Ammon's horn (tissue), 1 donor: ENCODE measurements at regions not wholly inside any gene's neighbourhood (a gene's known extent, or its start where the extent isn't known, plus 50 kb on each side); places are given as distances from the start of the nearest gene placed in this dataset.
"Not testable (repeated sequence)": the region's sequence is repeated elsewhere in the genome, so short reads cannot be mapped to it uniquely, and the experiment has no call there.

Experiments used
- DNase-seq: peaks from one replicate; pipeline ENCODE4 v3.0.0-alpha.2; 2016; ENCODE audit warnings: low spot score

- DNase-seq = no peak
These were observed 414.0 kb upstream of the ZNF717 start for GRCh38 chr3:76199382-76199781.

DNA sequence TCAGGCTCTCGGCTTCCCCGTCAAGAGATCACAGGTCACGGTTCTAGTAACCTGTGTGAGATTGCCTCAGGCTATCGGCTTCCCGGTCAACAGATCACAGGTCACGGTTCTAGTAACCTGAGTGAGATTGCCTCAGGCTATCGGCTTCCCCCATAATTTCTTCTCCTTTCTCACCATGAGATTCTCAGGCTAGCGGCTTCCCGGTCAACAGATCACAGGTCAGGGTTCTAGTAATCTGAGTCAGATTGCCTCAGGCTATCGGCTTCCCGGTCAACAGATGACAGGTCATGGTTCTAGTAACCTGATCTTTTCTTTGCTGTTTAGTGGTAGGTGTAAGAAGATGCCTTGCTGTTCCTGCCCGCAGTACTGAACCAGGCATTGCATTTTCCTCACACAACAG, 418.2 kb upstream of the ZNF717 start:
- no peak for DNase-seq

DNA sequence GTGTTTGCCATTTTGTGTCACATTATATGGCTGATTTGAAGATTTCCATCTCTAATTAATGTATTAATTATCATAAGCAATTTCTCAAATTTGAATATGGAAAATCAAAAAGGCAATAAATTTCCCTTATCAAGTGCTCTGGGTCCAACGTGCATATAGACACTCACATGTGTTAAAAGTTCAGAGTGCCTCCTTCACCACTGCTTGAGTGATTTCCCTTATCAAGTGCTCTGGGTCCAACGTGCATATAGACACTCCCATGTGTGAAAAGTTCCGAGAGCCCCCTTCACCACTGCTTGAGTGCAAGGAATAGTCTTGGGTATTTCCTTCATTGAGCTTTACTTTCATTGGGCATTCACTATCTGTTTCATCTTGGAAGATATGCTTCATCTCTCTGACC, 421.0 kb upstream of the ZNF717 start:
- DNase-seq = no peak

DNA sequence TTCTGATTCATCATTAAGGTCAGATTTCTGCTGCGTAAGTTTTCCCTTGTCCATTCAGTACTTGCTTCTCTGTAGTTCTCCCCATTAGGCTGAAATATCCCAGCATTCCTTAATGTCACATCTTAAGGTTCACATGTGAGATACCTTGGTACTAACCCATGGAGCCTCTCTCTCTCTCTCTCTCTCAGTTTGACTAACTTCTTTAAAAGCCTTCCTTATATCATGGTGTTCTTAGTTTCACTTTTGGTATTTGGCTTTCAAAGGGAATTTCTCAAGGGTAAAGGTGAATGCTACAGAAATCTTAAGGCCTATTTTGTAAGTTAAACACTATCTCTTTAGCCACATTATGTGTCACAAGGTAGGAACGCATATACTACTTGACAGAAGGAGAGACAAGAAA, 427.3 kb upstream of the ZNF717 start:
- no peak for DNase-seq

GRCh38 chr3:76222201-76222600, 436.9 kb upstream of the ZNF717 start:
- DNase-seq = no peak

DNA sequence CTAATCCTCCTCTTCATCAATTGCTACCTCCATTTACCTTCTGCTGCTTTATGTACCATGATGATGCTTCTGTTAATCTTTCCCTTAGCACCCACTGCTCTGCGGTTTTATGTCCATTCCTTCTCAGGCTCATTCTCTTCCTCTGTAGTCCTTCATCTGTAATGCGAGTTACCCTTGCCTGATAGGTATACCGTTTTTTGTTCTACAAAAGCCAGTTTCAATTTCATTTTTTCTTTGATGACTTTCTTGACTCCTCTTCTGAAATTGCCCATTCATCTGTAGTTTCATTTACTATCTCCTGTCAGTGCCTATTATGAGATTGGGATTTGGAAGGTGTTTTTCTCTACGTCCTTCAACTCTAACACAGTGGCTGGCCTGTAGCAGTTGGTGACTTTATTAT, 445.9 kb upstream of the ZNF717 start:
- no peak for DNase-seq

DNA sequence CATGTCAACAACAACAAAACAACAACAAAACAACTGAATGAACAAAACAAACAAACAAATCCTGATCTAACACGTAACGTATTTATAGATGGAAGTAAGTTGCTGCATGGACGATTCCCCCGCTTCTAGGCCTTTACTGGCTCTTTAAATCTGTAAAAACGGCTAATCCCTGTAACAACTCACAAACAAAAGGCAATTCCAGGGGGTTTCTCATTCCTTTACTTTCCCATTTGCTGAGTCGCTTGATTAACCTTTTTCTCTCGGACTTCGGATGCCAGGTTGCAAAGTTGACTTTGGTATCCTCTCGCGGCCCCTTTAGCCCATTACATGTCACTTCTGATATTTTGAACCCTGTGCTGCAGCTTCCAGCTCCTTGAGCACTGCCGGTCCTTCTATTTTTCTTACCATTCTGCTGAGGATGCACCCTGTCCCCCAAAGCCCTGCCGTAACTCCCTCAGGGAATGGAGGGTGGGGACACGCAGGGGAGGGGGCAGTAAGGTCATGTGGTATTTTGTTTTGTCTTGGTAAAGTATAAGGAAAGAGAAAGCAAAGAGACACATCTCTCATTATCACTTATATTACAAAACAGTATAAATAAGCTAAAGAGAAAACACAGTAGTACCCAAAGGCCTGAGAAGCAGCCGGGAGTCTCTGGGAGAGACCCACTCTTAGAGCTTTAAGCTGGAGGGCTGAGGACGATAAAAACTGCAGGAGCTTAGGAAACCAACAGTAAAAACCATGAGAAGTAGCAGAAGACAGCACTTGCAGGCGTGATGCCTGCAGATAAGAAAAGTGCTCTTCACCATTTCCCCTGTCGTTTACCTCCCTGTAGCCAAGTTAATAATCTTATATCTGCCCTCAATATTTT, 457.8 kb upstream of the ZNF717 start:
- no peak for DNase-seq

GRCh38 chr3:76245073-76245472, 459.7 kb upstream of the ZNF717 start:
- DNase-seq = no peak

DNA sequence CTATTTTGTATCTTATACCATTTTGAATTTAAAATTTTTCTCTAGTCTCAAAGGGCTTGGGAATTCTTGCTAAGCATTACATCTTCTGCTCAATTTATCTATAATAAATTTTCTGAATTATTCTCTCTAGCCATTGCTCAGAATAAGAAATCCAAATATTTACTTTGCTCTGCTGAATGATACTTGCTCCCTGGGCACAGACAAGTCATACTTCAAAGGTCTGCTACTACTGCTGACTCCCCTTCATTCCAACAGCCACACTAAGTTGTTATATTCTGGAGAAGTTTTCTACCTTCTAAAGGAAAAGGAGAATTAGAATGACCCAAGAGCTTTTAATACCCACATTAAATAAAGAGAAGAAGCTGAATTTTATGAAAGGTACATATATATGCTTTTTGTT, 460.3 kb upstream of the ZNF717 start:
- DNase-seq = no peak

DNA sequence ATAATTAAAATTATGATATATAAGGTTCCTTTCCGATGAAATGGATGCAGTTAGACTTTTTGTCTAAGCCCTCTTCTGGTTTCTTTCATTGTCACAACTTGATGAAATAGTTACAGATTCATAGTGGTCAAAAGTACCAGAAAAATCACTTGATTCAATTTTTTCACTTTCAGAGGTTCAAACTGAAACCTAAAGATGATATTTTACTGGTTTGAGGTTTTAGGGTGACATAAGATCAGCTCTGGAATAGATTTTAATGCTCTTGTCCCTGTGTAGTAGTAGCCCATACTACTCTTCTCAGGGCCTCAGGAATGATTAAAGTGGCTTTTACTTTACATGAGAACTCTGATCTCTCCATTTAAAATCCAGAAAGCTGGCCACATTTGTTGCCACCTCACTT, 479.1 kb upstream of the ZNF717 start:
- no peak for DNase-seq

DNA sequence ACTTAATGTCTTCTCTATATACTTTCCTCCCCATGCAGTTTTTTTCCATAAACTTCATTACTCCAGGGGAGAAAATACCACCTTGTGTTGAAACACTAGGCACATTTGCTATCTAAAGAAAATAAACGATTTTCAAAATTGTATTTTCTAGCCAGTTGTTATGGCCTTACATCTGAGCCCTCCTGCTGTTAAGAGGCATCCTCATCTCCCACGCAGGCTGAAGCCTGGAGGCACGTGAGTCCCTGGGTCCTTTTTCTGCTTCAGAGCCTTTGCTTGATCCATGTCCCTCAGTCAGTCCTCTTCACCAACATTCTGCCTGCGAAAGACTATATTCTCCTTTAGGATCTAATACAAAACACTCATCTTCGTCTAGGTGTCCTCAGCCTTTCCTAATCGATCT, 479.6 kb upstream of the ZNF717 start:
- DNase-seq = no peak

GRCh38 chr3:76266511-76266910, 481.2 kb upstream of the ZNF717 start:
- no peak for DNase-seq

DNA sequence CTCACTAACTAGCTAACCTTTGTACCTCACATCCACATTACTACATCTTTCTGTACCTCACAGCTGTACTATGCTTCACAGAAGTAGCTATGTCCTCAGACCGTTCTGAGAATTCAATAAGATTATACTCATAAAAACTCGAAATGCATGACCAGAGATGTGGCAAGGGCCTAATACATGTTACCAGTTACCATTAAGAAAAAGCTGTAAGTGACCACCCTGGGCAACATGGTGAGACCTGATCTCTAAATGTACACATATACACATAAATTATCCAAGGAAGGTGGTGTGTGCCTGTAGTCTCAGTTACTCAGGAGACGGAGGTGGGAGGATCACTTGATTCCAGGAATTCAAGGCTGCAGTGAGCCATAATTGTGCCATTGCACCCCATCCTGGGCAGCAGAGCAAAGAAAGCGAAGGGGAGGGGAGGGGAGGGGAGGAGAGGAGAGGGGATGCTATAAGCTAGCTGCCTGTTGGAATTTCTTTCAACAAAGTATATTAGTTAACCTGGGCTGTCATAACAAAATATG, 482.6 kb upstream of the ZNF717 start:
- DNase-seq = no peak

DNA sequence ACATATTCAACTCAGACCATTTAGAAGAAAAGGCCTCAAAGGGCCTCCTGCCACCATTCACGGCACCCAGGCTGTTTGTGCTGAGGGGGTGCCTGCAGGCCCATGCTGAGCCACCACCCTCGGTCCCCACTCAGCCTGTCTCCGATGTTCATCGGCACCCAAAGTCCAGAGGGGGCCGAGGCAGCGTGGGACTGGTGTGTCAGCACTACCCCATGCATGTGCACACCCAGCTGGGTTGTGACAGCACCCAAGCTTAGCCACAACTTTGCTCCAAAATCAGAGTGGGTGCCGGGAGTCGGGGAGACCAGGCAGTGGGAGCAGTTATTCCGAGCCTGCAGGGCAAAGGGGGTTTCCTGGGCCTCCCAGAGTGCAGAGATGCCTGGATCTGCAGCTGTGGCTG, 508.5 kb upstream of the ZNF717 start:
- no peak for DNase-seq

- DNase-seq = no peak
These were observed 515.4 kb upstream of the ZNF717 start for GRCh38 chr3:76300746-76301145.

- no peak for DNase-seq
These were observed 522.2 kb upstream of the ZNF717 start for GRCh38 chr3:76307556-76307955.

- DNase-seq = no peak
These were observed 523.2 kb upstream of the ZNF717 start for GRCh38 chr3:76308541-76308940.

- no peak for DNase-seq
These were observed 524.7 kb upstream of the ZNF717 start for GRCh38 chr3:76310089-76310488.

DNA sequence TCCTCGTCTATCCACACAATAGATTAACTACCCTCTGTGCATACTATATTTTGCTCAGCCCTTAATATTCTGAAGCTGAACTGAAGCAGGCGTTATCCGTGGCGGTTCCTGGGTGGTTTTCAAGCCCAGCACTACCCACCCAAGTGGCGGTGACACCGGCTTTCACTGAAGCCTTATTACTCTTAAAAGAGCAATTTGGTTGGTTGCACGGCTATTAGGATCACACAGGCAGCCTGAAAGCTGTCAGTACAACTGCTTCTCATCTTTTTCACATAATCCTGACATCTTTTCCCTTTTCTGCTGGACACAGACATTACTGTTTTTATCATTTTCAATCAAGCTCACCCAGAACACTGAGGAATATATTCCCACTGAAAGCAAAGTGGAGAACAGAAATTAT, 525.3 kb upstream of the ZNF717 start:
- no peak for DNase-seq

DNA sequence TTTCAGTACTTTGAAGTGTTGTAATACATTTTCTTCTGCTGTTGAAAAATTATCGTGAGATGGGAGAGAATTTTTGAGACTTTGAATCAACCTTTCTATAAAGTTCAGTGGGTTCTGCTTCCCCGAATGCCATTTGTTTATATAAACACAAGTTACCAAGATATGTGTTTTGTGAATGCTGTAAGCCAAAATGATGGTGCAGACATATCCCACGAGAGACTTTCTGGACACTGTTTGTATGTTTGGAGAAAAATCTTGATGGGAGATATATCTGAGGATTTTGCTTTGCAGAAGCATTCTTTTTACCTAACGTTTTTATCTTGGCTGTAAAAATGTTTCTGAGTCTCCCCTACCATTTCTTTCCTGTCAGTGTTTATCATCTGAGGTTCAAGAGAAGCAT, 526.6 kb upstream of the ZNF717 start:
- no peak for DNase-seq

- not testable (repeated sequence) for DNase-seq
These were observed 530.6 kb upstream of the ZNF717 start for GRCh38 chr3:76315906-76316305.

GRCh38 chr3:76321614-76322013, 536.3 kb upstream of the ZNF717 start:
- DNase-seq = no peak

GRCh38 chr3:76324101-76324500, 538.8 kb upstream of the ZNF717 start:
- no peak for DNase-seq

GRCh38 chr3:76345878-76346277, 560.5 kb upstream of the ZNF717 start:
- no peak for DNase-seq
